Hippocampal formation (tissue), 2 donors: ENCODE measurements at regions not wholly inside any gene's neighbourhood (a gene's known extent, or its start where the extent isn't known, plus 50 kb on each side); places are given as distances from the start of the nearest gene placed in this dataset.
"Not testable (repeated sequence)": the region's sequence is repeated elsewhere in the genome, so short reads cannot be mapped to it uniquely, and the experiment has no call there.

Experiments
- DNase-seq, 2 donors: peaks; one replicate each; lab custom pipeline; 2025; lab: John Stamatoyannopoulos, UW

DNA sequence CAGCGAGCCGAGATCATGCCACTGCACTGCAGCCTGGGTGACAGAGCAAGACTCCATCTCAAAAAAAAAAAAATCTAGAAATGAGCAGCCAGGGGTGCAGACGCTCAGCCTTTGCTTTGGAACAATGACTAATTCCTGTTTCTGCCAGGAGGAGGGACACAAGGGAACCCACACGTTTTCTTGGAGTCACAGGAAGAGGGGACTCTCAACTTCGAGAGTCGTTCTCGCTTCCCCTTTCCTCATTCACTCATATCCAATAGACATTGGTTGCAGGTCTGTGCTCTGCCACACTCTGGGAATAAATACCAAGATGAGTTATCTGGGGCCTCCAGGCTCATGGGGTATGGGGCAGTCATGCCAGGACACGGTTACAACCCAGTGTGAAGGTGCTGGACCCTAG, 91.5 kb upstream of the RREB1 start:
- DNase-seq, result no peak

DNA sequence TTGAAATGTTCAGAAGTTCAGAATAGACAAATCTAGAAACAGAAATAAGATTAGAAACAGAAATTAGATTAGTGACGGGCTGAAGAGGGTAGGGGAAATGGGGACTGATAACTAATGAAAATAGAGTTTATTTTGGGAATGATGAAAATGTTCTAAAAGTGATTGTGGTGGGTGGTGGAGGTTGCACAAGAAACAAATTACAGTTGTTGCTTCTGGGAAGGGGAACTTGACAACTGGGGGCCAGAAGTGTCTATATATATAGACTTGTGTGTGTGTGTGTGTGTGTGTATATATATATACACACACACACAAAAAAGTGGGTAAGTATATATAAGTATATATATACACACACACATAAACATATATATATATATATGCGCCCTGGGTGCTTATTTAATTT, 86.5 kb upstream of the RREB1 start:
- DNase-seq, result no peak

DNA sequence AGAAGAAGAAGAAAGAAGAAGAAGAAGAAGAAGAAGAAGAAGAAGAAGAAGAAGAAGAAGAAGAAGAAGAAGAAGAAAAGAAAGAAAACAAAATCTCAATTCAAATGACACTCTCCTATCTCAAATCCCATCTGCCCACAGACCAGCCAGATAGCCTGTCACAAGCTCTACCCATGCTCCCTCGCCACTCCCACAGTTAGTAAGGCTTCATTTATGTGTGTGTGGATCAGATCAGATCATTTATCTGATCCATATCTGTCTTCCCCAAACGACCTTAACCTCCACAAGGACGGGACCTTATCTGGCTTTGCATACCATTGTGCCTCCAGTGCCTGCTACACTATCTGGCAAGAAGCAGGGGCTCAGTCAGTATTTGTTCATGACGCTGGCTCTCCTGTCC, 81.9 kb upstream of the RREB1 start:
- no peak for DNase-seq

DNA sequence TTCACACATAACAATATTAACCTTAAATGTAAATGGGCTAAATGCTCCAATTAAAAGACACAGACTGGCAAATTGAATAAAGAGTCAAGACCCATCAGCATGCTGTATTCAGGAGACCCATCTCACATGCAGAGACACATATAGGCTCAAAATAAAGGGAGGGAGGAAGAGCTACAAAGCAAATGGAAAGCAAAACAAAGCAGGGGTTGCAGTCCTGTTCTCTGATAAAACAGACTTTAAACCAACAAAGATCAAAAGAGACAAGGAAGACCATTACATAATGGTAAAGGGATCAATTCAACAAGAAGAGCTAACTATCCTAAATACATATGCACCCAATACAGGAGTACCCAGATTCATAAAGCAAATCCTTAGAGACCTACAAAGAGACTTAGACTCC, 78.8 kb upstream of the RREB1 start:
- not testable (repeated sequence) for DNase-seq

DNA sequence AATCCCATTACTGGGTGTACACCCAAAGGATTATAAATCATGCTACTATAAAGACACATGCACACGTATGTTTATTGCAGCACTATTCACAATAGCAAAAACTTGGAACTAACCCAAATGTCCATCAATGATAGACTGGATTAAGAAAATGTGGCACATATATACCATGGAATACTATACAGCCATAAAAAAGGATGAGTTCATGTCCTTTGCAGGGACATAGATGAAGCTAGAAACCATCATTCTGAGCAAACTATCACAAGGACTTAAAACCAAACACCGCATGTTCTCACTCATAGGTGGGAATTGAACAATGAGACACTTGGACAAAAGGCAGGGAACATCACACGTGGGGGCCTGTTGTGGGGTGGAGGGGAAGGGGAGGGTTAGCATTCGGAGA, 76.8 kb upstream of the RREB1 start:
- not testable (repeated sequence) for DNase-seq

DNA sequence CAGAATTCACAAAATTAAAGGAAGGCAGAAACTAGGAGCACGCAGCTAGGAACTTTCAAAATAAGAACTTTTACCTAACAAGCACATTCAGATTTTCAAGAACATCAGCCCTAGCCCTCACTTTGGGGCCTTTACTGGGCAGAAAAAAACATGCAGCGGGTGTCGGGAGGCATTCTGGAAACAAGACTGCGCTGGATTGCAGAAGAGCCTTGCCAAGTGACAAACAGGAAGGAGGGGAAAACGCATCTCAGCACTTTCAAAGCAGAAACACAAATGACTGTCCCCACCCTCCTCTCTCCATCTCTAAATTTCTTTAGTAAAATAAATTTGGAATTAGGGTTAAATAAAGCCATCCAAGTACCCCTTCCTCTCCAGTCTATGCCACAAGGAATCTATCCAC, 74.6 kb upstream of the RREB1 start:
- DNase-seq, result peak in 1 of 2 donors; percentile 14

DNA sequence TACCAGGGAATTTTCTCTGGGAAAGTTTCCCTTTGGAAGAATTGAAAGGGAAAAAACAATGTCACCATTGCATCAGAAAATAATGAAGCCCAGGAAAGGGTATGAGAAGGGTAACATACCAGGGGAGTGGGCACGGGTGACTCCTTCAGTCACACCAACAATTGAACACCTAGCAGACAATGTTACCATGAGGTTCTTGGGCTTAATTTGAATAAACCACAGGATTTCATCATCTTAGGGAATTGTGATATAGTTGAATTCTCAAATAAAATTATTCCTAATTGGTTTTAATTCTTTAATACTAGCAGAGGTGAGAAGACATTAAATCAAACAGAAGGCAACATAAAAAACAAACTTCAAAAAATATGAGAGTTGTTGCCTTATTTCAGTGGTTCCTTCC, 73.7 kb upstream of the RREB1 start:
- no peak for DNase-seq

DNA sequence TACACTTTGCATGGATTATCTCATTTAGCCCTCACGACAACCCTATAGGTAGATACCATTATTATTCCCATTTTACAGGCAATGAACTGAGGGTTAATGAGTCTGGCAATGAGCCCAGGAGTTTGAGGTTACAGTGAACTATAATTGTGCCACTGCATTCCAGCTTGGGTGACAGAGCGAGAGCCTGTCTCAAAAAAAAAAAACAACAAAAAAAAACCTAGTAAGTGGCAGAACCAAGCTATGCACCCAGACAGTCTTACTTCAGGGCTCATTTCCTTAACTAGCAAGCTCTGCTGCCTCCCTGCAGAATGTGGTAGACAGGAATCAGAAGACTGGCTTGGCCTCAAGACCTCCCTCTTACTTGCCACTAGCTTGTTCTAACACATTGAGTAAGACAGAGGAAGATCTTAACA, 71.9 kb upstream of the RREB1 start:
- DNase-seq, result no peak

DNA sequence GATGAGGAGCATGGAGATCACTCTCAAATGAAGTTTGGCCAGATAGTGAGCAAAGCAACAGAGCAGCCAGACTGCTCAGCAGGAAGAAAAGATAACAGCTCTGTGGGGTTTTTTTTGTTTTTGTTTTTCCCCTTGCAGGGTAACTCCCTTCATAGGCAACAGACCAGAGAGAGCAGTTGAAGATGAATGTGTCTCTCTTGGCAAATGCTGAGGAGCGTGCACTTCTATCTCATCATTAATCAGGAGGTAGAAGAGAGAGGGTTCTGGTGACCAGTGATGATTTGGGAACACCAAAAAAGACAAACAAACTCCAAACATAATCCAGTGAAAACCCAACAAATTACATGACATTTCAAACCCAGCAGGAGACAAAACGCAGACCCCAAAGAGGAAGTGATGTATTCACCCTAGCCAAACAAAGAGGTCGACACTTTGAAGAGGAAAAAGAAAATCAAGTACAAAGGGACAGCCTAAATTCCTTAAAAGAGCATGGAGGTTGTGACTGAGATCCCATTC, 66.2 kb upstream of the RREB1 start:
- DNase-seq, result no peak

DNA sequence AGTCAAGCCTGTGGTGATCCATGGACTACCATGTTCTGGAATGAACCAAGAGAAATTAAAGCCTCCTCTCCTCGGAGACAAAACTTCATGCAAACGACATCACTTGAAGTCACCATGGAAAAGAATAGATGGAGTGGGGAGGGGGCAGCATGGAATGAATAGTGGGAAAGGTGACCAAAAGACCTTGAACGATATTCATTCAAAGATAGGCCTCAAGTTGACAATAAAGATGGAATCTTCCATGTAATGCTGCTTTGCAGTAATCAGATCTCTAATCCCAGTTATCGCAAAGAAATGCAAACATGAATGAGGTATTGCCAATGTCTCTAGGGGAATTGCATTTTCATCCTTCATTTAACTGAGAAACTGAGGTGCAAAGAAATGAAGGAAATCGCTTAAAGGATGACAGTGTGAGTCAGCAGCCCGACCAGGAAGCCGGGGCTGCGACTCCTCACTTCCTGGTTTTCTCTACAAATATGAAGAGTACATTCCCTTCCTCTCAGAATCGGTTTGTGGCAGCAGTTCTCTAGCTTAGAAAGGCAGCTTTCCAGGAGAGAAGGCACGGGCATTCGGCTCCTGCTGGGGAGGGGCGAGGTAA, 65.6 kb upstream of the RREB1 start:
- no peak for DNase-seq

DNA sequence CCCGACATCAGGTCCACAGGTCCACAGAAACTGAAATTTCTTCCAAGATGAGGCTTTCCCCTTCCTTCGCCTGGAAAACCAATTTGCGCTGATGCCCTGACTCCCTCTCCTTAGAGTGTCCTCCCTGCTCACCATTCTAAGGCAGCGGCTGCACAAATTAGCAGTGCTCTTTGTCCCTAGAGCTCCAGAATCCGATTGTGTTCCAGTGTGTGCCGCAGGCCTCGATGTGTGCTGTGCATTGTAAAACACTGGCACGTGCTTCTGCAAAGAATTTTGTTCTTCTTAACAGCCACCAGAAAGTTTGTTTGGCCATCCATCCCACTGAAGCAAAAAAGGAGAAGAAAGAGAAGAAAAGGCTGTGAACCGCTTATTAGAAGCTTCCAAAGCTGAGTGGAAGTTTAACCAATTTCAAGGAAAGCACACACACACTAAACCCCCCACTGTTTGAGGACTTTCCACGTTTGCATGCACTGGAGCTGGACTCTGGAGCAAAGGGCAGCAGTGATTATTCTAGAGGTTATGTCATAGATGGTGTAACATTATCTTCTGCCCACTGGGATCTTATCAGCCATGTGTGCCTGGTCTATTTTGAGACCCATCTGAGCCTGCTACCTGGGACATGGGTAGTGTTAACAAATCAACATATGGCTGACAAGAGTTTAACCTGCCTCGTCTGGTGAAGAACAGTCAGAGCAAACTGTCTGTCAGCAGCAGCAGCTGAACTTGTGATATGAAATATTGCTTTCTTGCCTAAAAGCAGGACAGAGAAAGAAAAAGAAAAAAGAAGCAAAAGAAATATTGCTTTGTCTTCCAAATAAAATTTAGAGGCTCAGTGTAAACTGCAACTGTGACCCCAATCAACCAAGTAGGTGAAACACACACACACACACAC, 64.9 kb upstream of the RREB1 start:
- no peak for DNase-seq

DNA sequence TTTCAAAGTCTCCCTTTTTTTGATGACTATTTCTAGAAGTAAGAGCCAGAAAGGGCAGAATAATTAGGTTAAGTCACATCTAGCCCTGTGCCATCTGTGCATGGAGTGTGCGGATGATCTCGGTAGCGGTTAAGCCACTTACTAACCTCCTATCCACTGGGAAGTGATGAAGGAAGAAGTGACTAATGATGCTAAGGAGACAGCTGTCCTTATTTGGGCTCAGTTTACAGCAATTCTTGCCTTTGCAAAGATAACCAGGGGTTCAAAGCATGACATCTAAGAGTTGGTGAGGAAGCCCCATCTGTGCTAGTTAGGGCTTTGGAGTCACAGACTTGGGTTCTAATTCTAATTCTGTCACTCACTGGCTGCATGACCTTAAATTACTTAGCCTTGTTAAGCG, 62.4 kb upstream of the RREB1 start:
- DNase-seq, result no peak

DNA sequence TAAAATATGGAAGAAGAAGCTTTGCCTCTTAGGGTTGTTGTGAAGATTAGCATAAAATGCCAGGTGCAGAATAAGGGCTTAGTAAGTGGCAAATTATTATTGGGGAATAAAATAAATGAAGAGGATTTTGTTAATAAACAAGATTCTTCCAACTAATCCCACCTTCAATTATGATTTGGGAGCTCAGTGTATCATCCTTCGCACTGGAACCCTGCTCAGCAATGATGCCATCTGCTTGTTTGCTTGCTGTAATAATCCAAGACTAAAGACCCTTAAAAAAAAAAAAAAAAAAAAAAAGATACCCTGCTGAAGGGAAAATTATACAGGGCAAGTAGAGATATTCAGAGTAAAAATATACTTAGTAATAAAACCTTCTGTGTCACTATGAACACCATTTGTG, 62.0 kb upstream of the RREB1 start:
- DNase-seq, result no peak

DNA sequence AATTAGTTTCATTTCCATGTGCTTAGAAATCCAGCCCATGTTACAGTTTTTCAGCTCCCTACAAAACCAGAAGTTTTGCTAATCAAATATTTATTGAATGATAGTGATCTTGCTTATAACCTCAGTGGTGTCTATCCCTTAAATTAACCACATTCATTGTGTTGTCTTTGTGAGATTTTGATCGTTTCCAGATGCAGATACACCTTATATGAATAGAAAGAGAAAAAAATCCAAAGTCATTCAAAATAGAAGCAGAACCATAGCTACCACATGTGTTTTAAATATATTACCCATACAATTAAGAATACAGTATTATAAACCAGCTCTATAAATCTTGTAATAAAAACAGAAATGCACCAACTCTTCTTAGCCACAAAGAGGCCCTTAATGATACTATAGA, 60.6 kb upstream of the RREB1 start:
- no peak for DNase-seq

DNA sequence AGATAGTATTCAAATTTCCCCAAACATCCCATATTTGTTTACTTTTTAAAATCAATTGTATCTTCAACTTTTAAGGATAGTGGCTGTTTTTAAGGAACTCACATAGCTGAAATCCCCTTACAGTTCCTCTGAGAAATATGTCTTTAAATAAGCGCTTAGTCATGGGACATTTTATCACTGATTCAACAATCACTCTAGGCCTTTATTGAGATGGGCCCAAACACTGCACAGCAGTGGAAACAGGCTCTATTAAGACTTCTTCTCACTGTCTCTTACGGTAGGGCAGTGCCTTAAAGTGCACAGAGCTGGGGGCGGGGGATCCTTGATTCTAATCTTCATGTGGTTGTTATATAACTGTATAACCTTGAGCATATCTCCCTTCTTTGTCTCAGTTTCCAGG, 59.8 kb upstream of the RREB1 start:
- no peak for DNase-seq

DNA sequence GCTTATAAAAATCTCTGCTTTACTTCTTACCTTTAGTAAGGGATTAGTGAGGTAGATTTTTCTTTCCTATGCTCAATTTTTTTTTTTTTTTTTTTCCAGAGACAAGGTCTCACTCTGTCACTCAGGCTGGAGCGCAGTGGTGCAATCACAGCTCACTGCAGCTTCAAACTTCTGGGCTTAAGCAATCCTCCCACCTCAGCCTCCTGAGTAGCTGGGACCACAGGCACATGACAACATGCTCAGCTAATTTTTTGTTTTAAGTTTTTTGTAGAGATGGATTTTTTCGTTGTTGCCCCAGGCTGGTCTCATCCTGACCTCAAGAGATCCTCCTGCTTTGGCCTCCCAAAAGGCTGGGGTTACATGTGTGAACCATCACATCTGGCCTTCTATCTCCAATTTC, 58.9 kb upstream of the RREB1 start:
- DNase-seq, result no peak

DNA sequence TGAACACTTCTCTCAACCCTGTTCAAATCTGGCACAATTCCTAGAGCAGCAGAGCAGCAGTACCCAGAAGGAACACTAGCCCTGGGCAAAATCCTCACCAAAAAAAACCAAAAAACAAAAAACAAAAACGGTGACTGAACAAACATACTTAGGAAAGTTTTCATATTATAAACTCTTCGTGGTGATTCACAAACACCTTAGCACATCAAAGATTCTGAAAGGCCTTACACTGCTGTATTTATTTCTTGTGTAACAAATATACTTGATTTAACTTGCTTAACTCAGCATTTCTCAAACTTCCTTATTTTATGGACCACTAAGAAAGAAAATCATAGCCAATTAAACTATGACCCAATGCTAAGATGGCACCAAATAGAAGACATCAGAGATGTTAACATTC, 57.8 kb upstream of the RREB1 start:
- no peak for DNase-seq

DNA sequence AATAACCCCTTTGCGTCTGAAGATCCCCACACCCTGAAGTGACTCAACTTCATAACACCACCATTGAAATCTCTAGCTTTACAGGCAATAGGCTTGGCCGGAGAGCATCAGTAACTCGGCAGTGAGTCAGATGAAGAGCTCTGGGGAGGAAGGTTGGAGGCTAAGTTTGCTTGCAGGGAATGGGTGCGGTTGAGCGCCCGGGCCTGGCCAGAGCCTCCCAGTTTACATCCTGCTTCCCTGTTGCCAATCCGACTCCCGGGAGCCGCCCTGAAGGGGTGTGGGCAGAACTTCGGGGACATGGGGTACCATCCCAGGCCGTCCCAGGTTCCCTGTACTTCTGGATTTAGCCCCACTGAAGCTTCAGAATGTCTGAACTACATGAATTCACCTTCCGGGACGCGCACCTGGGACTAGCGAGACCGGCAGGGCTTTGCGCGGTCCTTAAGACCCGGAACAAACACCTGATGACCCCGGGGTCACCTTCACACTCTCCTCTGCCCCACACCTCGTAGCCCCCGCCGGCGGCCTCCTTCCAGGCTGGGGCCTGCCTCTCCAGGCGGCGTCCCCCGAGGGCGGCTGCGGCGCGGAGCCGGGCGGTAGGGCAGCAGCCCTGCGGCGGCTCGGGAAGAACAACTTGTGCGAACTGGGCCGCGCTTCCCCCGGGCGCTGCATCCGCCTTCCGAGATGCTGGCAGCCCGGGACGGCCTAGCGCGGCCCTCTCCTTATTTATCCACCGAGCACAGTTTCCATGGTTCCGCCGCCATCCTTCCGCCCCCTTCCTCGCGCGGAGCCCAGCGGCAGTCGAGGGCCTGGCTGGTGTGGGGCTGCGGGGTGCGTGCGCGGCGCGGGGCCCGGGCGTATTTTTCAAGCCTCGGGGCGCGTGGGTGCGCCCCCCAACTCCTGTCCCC, 56.6 kb upstream of the RREB1 start:
- no peak for DNase-seq

DNA sequence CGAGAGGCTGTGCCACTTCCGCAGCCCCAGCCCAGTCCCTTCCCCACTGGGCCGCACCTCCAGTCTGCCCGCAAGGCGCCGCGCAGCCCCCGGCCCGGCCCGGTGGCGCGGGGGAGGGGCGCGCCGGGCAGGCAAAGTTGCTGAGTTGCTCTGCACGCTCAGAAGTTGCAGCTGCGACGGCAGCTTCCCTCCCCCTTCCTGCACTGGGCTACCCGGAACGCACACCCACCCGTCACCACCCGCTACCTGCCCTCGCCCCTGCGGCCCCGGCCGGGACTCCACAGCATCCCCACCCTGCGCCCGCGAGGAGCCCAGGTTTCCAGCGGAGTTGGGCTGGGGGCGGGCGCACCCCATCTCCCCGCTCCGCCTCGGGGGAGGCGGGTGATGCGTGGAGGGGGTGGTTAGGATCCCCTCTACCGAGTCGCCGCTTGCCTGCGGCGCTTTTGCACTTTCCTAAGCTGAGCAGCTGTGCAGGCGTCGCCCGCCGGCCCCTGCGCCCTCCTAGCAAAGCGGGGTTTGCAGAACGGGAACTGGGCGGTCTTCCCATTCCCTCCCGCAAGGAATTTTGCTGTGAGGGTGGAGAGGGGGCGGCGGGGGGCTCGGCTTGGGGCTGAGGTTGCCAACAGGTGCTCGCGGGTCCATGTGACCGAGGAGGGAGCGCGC, 55.9 kb upstream of the RREB1 start:
- DNase-seq, result peak in 1 of 2 donors; percentile 28

DNA sequence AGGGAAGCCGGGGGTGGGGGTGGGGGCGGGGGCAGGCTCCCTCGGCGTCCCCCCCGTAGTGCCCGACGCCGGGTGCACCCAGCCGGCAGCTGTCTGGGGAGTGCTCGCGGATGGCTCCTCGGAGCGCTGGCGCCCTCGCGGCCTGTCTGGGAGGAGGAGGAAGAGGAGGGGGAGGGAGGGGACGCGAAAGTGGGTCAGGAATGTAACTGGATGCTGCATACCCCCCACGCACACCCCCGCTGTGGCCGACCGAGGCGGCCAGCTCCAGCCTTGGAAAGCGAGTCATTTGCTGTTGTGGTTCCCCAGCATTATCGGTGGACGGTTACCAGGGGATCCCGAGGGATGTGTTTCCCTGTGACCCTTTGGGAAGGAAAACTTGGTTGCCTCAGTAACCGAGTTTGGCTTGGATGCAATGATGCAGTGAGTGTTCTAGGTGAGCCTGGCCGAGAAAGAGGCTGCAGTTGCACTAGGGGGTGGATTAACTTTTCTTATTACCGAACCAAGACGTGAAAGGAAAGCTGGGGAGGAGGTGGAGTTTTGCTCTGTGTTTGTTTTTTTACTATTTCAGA, 55.2 kb upstream of the RREB1 start:
- DNase-seq, result peak; percentile 10 to 44

DNA sequence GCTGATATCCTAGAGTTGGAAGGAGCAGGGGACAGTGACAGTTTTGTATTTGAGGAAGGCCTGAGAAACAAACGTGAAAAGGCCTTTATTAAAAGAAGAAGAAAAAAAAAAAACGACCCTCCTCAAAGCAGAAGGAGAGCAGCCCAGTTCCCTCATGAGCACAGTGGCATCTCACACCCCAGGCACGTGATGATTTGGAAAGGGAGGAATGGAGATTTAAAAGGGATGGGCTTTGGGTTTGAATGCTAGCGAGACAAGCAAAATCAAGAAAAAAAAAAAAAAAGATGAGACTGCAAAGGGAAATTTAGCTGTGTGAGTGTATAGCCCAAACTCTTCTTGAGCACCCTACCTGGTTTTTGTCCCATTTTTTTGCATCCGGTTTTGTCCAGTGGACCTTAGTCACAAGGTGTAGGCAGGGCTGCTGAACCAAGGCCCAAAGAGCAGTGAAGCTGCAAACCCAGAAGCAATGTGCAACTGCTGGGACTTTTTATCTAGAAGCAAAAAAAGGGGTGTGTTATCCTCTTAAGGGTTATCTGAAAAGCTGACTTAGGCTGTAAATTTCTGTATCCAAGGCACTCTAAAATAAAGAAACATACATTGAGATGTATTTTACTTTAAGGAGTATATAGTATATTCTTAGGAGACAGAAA, 54.5 kb upstream of the RREB1 start:
- DNase-seq, result no peak
